Neural progenitor cell (in vitro differentiated cells): ENCODE measurements at regions not wholly inside any gene's neighbourhood (a gene's known extent, or its start where the extent isn't known, plus 50 kb on each side); places are given as distances from the start of the nearest gene placed in this dataset.

Experiments
- EZH2 ChIP-seq: fragments of 200-600 bp; sonication (generic); IDR thresholded peaks from 2 replicates; pipeline ENCODE4 v1.6.1; 2017; ENCODE audit warnings: antibody characterized with exemption, mild to moderate bottlenecking, moderate library complexity
- TF ChIP-seq, protein P1 (sequence below): fragments of 200-600 bp; sonication (generic); IDR thresholded peaks from 2 replicates; pipeline ENCODE4 v1.5.1; 2017; ENCODE audit warnings: antibody characterized with exemption, mild to moderate bottlenecking

DNA sequence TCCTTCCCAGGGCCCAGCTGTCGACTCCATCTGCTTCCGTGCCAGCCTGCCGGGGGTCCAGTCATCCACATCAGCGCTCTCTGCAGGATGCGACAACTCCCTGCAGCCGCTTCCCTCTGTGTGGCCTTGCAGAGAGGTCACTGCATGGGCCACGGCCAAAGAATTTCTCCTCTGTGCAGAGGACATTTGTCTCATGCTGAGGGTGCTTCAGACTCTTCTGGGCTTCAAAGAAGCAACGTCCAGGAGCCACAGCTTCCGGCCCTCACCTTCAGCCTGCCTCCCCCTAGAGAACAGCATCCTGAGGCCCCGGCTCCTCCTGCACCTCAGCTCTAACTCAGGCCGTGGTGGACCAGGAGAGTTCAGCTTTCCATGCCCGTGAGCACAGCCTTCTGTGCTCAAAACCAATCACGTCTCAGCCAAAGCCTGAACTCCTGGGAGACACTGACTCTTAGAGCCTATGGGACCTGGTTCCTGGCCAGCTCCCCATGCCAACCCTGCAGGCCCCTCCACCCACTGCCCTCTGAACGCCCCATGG lies 258.9 kb downstream of the BRD1 start:
- TF ChIP-seq EZH2 = no peak
- TF ChIP-seq, protein P1, sequence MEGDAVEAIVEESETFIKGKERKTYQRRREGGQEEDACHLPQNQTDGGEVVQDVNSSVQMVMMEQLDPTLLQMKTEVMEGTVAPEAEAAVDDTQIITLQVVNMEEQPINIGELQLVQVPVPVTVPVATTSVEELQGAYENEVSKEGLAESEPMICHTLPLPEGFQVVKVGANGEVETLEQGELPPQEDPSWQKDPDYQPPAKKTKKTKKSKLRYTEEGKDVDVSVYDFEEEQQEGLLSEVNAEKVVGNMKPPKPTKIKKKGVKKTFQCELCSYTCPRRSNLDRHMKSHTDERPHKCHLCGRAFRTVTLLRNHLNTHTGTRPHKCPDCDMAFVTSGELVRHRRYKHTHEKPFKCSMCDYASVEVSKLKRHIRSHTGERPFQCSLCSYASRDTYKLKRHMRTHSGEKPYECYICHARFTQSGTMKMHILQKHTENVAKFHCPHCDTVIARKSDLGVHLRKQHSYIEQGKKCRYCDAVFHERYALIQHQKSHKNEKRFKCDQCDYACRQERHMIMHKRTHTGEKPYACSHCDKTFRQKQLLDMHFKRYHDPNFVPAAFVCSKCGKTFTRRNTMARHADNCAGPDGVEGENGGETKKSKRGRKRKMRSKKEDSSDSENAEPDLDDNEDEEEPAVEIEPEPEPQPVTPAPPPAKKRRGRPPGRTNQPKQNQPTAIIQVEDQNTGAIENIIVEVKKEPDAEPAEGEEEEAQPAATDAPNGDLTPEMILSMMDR = no peak
